GM12891 (cell line): ENCODE measurements at regions not wholly inside any gene's neighbourhood (a gene's known extent, or its start where the extent isn't known, plus 50 kb on each side); places are given as distances from the start of the nearest gene placed in this dataset.

Source experiments
- POLR2A ChIP-seq: IDR thresholded peaks from 2 replicates; pipeline ENCODE4 v1.6.1; 2011; ENCODE audit warnings: low read depth, low read length, control low read depth
- POLR2AphosphoS5 ChIP-seq: IDR thresholded peaks from 2 replicates; pipeline ENCODE4 v1.6.1; 2011; ENCODE audit warnings: low read depth, low read length, control low read depth
- TAF1 ChIP-seq: IDR thresholded peaks from 2 replicates; pipeline ENCODE4 v1.6.1; 2011; ENCODE audit warnings: low read depth, low read length, control low read depth

GRCh38 chr18:76213991-76214390 is 281.1 kb downstream of the ZNF516 start:
- no peak for TF ChIP-seq POLR2A
- no peak for TF ChIP-seq POLR2AphosphoS5
- TF ChIP-seq TAF1, result no peak
